ENCODE measurements at regions not wholly inside any gene's neighbourhood (a gene's known extent, or its start where the extent isn't known, plus 50 kb on each side); places are given as distances from the start of the nearest gene placed in this dataset.

GRCh38 chr12:92530706-92531105 lies 172.1 kb upstream of the PLEKHG7 start:
- no peaks in the 10 kb centered on the region for H3K79me2 ChIP-seq
- H3K9ac ChIP-seq: no peak overlapping the region
- no peak overlapping the region for H3K4me3 ChIP-seq (ENCODE audit: low read depth, low read length)
- TF ChIP-seq CTCF (IDR thresholded peaks at IDR 0.05): no peak
- H3K4me1 ChIP-seq: no peaks in the 10 kb centered on the region
- no peaks in the 10 kb centered on the region for H3K9me3 ChIP-seq (ENCODE audit: control insufficient read depth, low read length)
- H2AFZ ChIP-seq: no peak overlapping the region
- no peak overlapping the region for H3K4me2 ChIP-seq (ENCODE audit: low read length)
- H3K27ac ChIP-seq: no peak overlapping the region
- H3K27me3 ChIP-seq (ENCODE audit: control insufficient read depth, insufficient read depth, low read length): no peaks in the 10 kb centered on the region
- H3K36me3 ChIP-seq (ENCODE audit: control insufficient read depth, insufficient read depth, low read length): no peaks in the 10 kb centered on the region

- no peak for TF ChIP-seq CTCF (IDR thresholded peaks at IDR 0.05)
- no peak overlapping the region for H3K27ac ChIP-seq
- H3K79me2 ChIP-seq: no peaks in the 10 kb centered on the region
- H3K9ac ChIP-seq: no peak overlapping the region
- H3K9me3 ChIP-seq (ENCODE audit: control insufficient read depth, low read length): no peaks in the 10 kb centered on the region
- no peak overlapping the region for H3K4me3 ChIP-seq (ENCODE audit: low read depth, low read length)
- no peaks in the 10 kb centered on the region for H3K27me3 ChIP-seq (ENCODE audit: control insufficient read depth, insufficient read depth, low read length)
- H2AFZ ChIP-seq: no peak overlapping the region
- no peaks in the 10 kb centered on the region for H3K4me1 ChIP-seq
- no peaks in the 10 kb centered on the region for H3K36me3 ChIP-seq (ENCODE audit: control insufficient read depth, insufficient read depth, low read length)
- no peak overlapping the region for H3K4me2 ChIP-seq (ENCODE audit: low read length)
These were observed 172.8 kb upstream of the PLEKHG7 start for GRCh38 chr12:92529944-92530343.

- H2AFZ ChIP-seq: no peak overlapping the region
- TF ChIP-seq CTCF (IDR thresholded peaks at IDR 0.05): no peak
- no peak overlapping the region for H3K4me2 ChIP-seq (ENCODE audit: low read length)
- no peaks in the 10 kb centered on the region for H3K9me3 ChIP-seq (ENCODE audit: control insufficient read depth, low read length)
- H3K9ac ChIP-seq: no peak overlapping the region
- peaks cover 5% of the 10 kb centered on the region for H3K4me1 ChIP-seq
- no peaks in the 10 kb centered on the region for H3K27me3 ChIP-seq (ENCODE audit: control insufficient read depth, insufficient read depth, low read length)
- H3K36me3 ChIP-seq (ENCODE audit: control insufficient read depth, insufficient read depth, low read length): no peaks in the 10 kb centered on the region
- no peaks in the 10 kb centered on the region for H3K79me2 ChIP-seq
- no peak overlapping the region for H3K27ac ChIP-seq
- no peak overlapping the region for H3K4me3 ChIP-seq (ENCODE audit: low read depth, low read length)
These were observed 174.2 kb upstream of the PLEKHG7 start for GRCh38 chr12:92528586-92528985.

GRCh38 chr12:92528097-92528496 lies 174.7 kb upstream of the PLEKHG7 start:
- H3K36me3 ChIP-seq (ENCODE audit: control insufficient read depth, insufficient read depth, low read length): no peaks in the 10 kb centered on the region
- no peak overlapping the region for H3K27ac ChIP-seq
- no peak overlapping the region for H2AFZ ChIP-seq
- H3K27me3 ChIP-seq (ENCODE audit: control insufficient read depth, insufficient read depth, low read length): no peaks in the 10 kb centered on the region
- no peaks in the 10 kb centered on the region for H3K79me2 ChIP-seq
- H3K4me3 ChIP-seq (ENCODE audit: low read depth, low read length): no peak overlapping the region
- peaks cover 5% of the 10 kb centered on the region for H3K4me1 ChIP-seq
- H3K9ac ChIP-seq: no peak overlapping the region
- no peak for TF ChIP-seq CTCF (IDR thresholded peaks at IDR 0.05)
- no peaks in the 10 kb centered on the region for H3K9me3 ChIP-seq (ENCODE audit: control insufficient read depth, low read length)
- H3K4me2 ChIP-seq (ENCODE audit: low read length): no peak overlapping the region

- Histone ChIP-seq H3K9ac (no peak overlapping the region), H3K36me3 (ENCODE audit: control insufficient read depth, insufficient read depth, low read length) (no peaks in the 10 kb centered on the region), H3K27me3 (ENCODE audit: control insufficient read depth, insufficient read depth, low read length) (no peaks in the 10 kb centered on the region), H3K4me3 (ENCODE audit: low read depth, low read length) (no peak overlapping the region), H3K9me3 (ENCODE audit: control insufficient read depth, low read length) (no peaks in the 10 kb centered on the region), H3K4me2 (ENCODE audit: low read length) (no peak overlapping the region), H2AFZ (peak overlapping the region; percentile 48), H3K79me2 (no peaks in the 10 kb centered on the region), H3K4me1 (peaks cover 5% of the 10 kb centered on the region), H3K27ac (no peak overlapping the region)
- TF ChIP-seq CTCF (IDR thresholded peaks at IDR 0.05): no peak
These were observed 178.3 kb upstream of the PLEKHG7 start for GRCh38 chr12:92524489-92524888.
